H9 (cell line): ENCODE measurements at regions not wholly inside any gene's neighbourhood (a gene's known extent, or its start where the extent isn't known, plus 50 kb on each side); places are given as distances from the start of the nearest gene placed in this dataset.

Source experiments
- DNase-seq: peaks from one replicate; pipeline ENCODE4 v3.0.0-alpha.2; 2017
- H2AFZ ChIP-seq: one replicate; pipeline ENCODE4 v1.6.1; 2013; ENCODE audit warnings: mild to moderate bottlenecking, low read length, control low read depth, moderate library complexity
- H2AK5ac ChIP-seq: 2 replicates; pipeline ENCODE4 v1.6.1; 2013; ENCODE audit warnings: low read length, control low read depth, mixed read lengths; ENCODE audit not compliant: insufficient read length
- H2BK120ac ChIP-seq: one replicate; pipeline ENCODE4 v1.6.1; 2013; ENCODE audit warnings: low read depth, mild to moderate bottlenecking, low read length, control low read depth, inconsistent platforms; ENCODE audit not compliant: poor library complexity, severe bottlenecking
- H2BK12ac ChIP-seq: 2 replicates; pipeline ENCODE4 v1.6.1; 2013; ENCODE audit warnings: low read length, control low read depth, mixed read lengths, low read depth; ENCODE audit not compliant: insufficient read length
- H2BK15ac ChIP-seq: 2 replicates; pipeline ENCODE4 v1.6.1; 2013; ENCODE audit warnings: low read depth, low read length, control low read depth
- H2BK20ac ChIP-seq: one replicate; pipeline ENCODE4 v1.6.1; 2013; ENCODE audit warnings: low read depth, mild to moderate bottlenecking, low read length, control low read depth, inconsistent platforms; ENCODE audit not compliant: poor library complexity, severe bottlenecking
- H2BK5ac ChIP-seq: 2 replicates; pipeline ENCODE4 v1.6.1; 2013; ENCODE audit warnings: low read length, control low read depth, mixed read lengths; ENCODE audit not compliant: insufficient read length
- H3K14ac ChIP-seq: 2 replicates; pipeline ENCODE4 v1.6.1; 2013; ENCODE audit warnings: low read length, control low read depth; ENCODE audit not compliant: insufficient read depth
- H3K18ac ChIP-seq: 2 replicates; pipeline ENCODE4 v1.6.1; 2013; ENCODE audit warnings: low read depth, mild to moderate bottlenecking, mixed read lengths, low read length, control low read depth; ENCODE audit not compliant: insufficient read length
- H3K23ac ChIP-seq: 2 replicates; pipeline ENCODE4 v1.6.1; 2013; ENCODE audit warnings: low read length, control low read depth, mixed read lengths, low read depth; ENCODE audit not compliant: insufficient read length
- H3K23me2 ChIP-seq: 2 replicates; pipeline ENCODE4 v1.6.1; 2013; ENCODE audit warnings: low read depth, mild to moderate bottlenecking, mixed read lengths, low read length, control low read depth; ENCODE audit not compliant: insufficient read length, poor library complexity, severe bottlenecking
- H3K27ac ChIP-seq: 2 replicates; pipeline ENCODE4 v1.5.1; 2013; ENCODE audit warnings: low read length, control low read depth, mixed read lengths, low read depth; ENCODE audit not compliant: insufficient read length
- H3K27me3 ChIP-seq: 2 replicates; pipeline ENCODE4 v1.6.1; 2013; ENCODE audit warnings: low read length, control low read depth, inconsistent platforms; ENCODE audit not compliant: insufficient read depth
- H3K4ac ChIP-seq: 2 replicates; pipeline ENCODE4 v1.6.1; 2013; ENCODE audit warnings: low read depth, mild to moderate bottlenecking, control low read depth, inconsistent platforms, low read length, moderate library complexity
- H3K4me1 ChIP-seq: 2 replicates; pipeline ENCODE4 v1.6.1; 2013; ENCODE audit warnings: low read length, control low read depth, inconsistent platforms; ENCODE audit not compliant: insufficient read depth
- H3K4me2 ChIP-seq: 2 replicates; pipeline ENCODE4 v1.6.1; 2013; ENCODE audit warnings: low read length, control low read depth, mixed read lengths; ENCODE audit not compliant: insufficient read length, insufficient read depth
- H3K56ac ChIP-seq: 2 replicates; pipeline ENCODE4 v1.6.1; 2013; ENCODE audit warnings: low read depth, mild to moderate bottlenecking, mixed read lengths, low read length, control low read depth; ENCODE audit not compliant: insufficient read length
- H3K79me1 ChIP-seq: 2 replicates; pipeline ENCODE4 v1.6.1; 2013; ENCODE audit warnings: low read depth, mild to moderate bottlenecking, moderate library complexity, low read length, control low read depth, inconsistent platforms; ENCODE audit not compliant: insufficient read depth, poor library complexity, severe bottlenecking
- H3K79me2 ChIP-seq: 2 replicates; pipeline ENCODE4 v1.6.1; 2013; ENCODE audit warnings: low read length, control low read depth, inconsistent platforms; ENCODE audit not compliant: insufficient read depth
- H3K9ac ChIP-seq: 2 replicates; pipeline ENCODE4 v1.6.1; 2013; ENCODE audit warnings: low read length, control low read depth, mixed read lengths; ENCODE audit not compliant: insufficient read length; ENCODE audit errors: extremely low read depth
- H3K9me3 ChIP-seq: one replicate; pipeline ENCODE4 v1.6.1; 2013; ENCODE audit warnings: low read depth, low read length, inconsistent platforms; ENCODE audit not compliant: control insufficient read depth
- H3T11ph ChIP-seq: one replicate; pipeline ENCODE4 v1.6.1; 2013; ENCODE audit warnings: mild to moderate bottlenecking, low read length, control low read depth, inconsistent platforms
- H4K20me1 ChIP-seq: one replicate; pipeline ENCODE4 v1.6.1; 2013; ENCODE audit not compliant: control insufficient read depth, insufficient read length, insufficient read depth
- H4K5ac ChIP-seq: 2 replicates; pipeline ENCODE4 v1.6.1; 2013; ENCODE audit warnings: low read depth, mild to moderate bottlenecking, mixed read lengths, low read length, control low read depth; ENCODE audit not compliant: insufficient read length
- H4K8ac ChIP-seq: replicated peaks from 2 replicates; pipeline ENCODE4 v1.6.1; 2013; ENCODE audit warnings: low read length, control low read depth, mixed read lengths, low read depth; ENCODE audit not compliant: insufficient read length
- H4K91ac ChIP-seq: 2 replicates; pipeline ENCODE4 v1.6.1; 2013; ENCODE audit warnings: low read depth, mild to moderate bottlenecking, moderate library complexity, mixed read lengths, low read length, control low read depth; ENCODE audit not compliant: insufficient read length
- H3K27ac Mint-ChIP-seq, 3 experiments: 2 replicates in 2 of 3; 3 replicates in 1 of 3; pipeline ENCODE4 v1.8.0; 2020 to 2021; ENCODE audit warnings: mixed read lengths in 3 of 3, mild to moderate bottlenecking in 1 of 3, moderate library complexity in 1 of 3
- H3K27me3 Mint-ChIP-seq: 2 replicates; pipeline ENCODE4 v1.8.0; 2021; ENCODE audit warnings: low read depth, mild to moderate bottlenecking, moderate library complexity, mixed read lengths
- H3K36me3 Mint-ChIP-seq, 3 experiments: 2 replicates in 2 of 3; 3 replicates in 1 of 3; pipeline ENCODE4 v1.8.0; 2020 to 2021; ENCODE audit warnings: low read depth in 3 of 3, mixed read lengths in 3 of 3; ENCODE audit not compliant: insufficient read depth in 1 of 3
- H3K4me1 Mint-ChIP-seq, 2 experiments: 2 replicates each; pipeline ENCODE4 v1.8.0; 2020; ENCODE audit warnings: mixed read lengths in 2 of 2
- H3K4me3 Mint-ChIP-seq, 2 experiments: 2 replicates in 1 of 2; 3 replicates in 1 of 2; pipeline ENCODE4 v1.8.0; 2020 to 2021; ENCODE audit warnings: mild to moderate bottlenecking in 2 of 2, mixed read lengths in 2 of 2, moderate library complexity in 1 of 2
- H3K9me3 Mint-ChIP-seq, 2 experiments: 2 replicates in 1 of 2; 3 replicates in 1 of 2; pipeline ENCODE4 v1.8.0; 2020; ENCODE audit warnings: mild to moderate bottlenecking in 2 of 2, mixed read lengths in 2 of 2, moderate library complexity in 1 of 2
- WGBS: extraction: QIAGEN DNeasy Blood & Tissue Kit; methylation state at CpG from one replicate; pipeline ENCODE4 v1.1.7; 2013; ENCODE audit warnings: missing lambda C conversion rate, low lambda C conversion rate, mixed read lengths; ENCODE audit not compliant: insufficient read length; ENCODE audit errors: extremely low coverage; 5-methylcytosine and 5-hydroxymethylcytosine counted together
- TF ChIP-seq, protein P1 (sequence below): fragments of 200-600 bp; sonication (generic); conservative IDR thresholded peaks from 3 replicates; pipeline ENCODE4 v1.8.0; 2021; ENCODE audit warnings: antibody characterized with exemption, mild to moderate bottlenecking

GRCh38 chr6:115704028-115704427 is 356.7 kb downstream of the FRK start:
- Histone ChIP-seq H4K91ac (no peak overlapping the region), H2AK5ac (no peak overlapping the region), H3K18ac (no peak overlapping the region), H2BK120ac (no peak overlapping the region), H3K4me2 (no peak overlapping the region), H2BK5ac (no peak overlapping the region), H3K27ac (no peak overlapping the region), H3K27me3 (no peaks in the 10 kb centered on the region), H4K5ac (no peak overlapping the region), H3K56ac (no peak overlapping the region), H3T11ph (no peak overlapping the region), H2BK15ac (no peak overlapping the region), H2BK12ac (no peak overlapping the region), H3K23me2 (no peaks in the 10 kb centered on the region), H3K14ac (no peak overlapping the region; the same call in 1 of the 2 replicates), H3K79me2 (no peaks in the 10 kb centered on the region), H2BK20ac (no peak overlapping the region), H2AFZ (no peak overlapping the region), H3K4me1 (no peaks in the 10 kb centered on the region), H3K23ac (no peak overlapping the region), H3K9me3 (no peaks in the 10 kb centered on the region), H3K9ac (no peak overlapping the region), H3K4ac (no peak overlapping the region), H3K79me1 (no peaks in the 10 kb centered on the region), H4K8ac (no peak overlapping the region), H4K20me1 (no peaks in the 10 kb centered on the region)
- no peak for DNase-seq
- H3K27me3 Mint-ChIP-seq, result no peaks in the 10 kb centered on the region
- no peaks in the 10 kb centered on the region; a peak in 1 of 5 replicates for H3K9me3 Mint-ChIP-seq
- H3K4me3 Mint-ChIP-seq, result no peak overlapping the region
- no CpG with 5 or more reads among the region's 3 CpGs for WGBS
- H3K27ac Mint-ChIP-seq, result no peak overlapping the region
- TF ChIP-seq, protein P1, sequence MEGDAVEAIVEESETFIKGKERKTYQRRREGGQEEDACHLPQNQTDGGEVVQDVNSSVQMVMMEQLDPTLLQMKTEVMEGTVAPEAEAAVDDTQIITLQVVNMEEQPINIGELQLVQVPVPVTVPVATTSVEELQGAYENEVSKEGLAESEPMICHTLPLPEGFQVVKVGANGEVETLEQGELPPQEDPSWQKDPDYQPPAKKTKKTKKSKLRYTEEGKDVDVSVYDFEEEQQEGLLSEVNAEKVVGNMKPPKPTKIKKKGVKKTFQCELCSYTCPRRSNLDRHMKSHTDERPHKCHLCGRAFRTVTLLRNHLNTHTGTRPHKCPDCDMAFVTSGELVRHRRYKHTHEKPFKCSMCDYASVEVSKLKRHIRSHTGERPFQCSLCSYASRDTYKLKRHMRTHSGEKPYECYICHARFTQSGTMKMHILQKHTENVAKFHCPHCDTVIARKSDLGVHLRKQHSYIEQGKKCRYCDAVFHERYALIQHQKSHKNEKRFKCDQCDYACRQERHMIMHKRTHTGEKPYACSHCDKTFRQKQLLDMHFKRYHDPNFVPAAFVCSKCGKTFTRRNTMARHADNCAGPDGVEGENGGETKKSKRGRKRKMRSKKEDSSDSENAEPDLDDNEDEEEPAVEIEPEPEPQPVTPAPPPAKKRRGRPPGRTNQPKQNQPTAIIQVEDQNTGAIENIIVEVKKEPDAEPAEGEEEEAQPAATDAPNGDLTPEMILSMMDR, result no peak
- no peaks in the 10 kb centered on the region for H3K4me1 Mint-ChIP-seq
- H3K36me3 Mint-ChIP-seq, result no peaks in the 10 kb centered on the region
